ENCODE measurements at regions not wholly inside any gene's neighbourhood (a gene's known extent, or its start where the extent isn't known, plus 50 kb on each side); places are given as distances from the start of the nearest gene placed in this dataset.

DNA sequence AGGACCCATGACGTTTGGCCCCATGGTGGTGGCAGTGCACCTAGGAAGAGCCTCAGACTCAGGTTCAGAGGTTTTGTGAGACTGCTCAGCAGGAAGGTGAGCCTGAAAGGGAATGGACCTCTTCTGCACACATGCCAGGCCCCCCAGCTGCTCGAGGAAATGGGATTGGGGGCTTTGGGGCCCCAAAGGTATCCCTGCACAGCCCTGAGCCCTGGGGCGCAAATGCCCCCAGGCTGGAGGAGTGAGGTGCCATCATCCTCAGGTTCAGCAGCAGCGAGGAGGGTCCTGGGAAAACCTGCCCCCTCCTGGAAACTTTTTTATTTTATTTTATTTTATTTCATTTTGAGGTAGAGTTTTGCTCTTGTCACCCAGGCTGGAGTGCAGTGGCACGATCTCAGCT is 171.8 kb upstream of the MVB12B start:
- DNase-seq, result no peak

DNA sequence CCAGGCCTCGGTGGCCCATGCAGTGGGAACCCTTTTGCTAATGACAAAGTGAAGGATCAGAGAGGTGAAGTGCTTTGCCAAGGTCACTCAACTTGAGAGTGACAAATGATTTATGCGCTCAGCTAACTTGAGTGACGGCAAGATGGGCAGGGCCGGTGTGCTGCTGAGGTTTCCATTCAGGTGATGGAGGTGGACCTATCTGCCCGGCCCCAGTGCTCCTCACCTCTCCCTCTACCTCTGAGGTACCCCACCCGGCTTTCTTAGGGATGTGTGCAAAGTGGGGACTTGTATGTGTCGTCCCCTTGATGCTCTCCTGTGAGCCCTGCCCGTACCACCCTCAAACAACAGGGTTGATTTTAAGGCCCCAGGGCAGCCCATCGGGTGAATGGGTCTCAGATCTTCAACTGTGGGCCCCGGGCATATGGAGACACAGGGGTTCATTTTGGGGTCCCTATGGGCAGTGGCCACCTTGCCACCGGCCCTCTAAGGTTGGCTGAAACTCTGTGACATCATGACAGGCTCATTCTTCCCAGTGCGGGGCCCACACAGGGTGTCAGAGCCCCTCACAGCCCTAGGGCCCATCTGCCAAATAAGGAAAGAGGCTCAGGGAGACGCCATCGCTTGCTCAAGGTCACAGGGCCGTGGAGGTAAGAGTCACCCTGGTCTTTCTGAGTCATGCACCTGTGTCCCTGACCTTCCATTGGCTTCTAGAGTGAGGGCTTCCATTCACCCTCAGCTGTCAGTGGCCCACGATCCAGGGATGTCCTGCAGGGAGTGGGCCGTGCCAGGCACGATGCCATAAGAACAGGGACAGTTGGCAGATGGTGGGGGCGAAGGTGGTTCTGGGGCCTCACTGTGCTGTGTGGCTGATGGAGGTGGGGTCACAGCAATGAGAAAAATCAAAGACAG is 170.6 kb upstream of the MVB12B start:
- no peak for DNase-seq

DNA sequence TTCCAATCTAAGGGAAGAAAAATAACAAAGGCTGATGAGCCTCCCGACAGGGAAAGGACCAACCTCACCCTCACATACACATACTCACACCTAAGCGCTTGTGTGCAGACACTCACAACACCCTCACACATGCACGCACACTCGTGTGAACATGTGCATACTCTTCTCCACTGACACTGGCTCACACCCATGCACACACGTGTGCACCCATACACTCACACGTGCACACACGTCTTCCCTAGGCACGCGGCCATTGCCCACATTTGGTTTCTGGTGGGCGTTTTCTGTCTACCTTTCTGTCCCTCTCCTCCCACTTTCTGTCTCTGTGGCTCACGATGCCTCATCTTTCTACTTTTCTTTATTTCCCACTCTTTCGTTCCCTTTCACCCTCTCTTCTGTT is 169.7 kb upstream of the MVB12B start:
- DNase-seq, result no peak

DNA sequence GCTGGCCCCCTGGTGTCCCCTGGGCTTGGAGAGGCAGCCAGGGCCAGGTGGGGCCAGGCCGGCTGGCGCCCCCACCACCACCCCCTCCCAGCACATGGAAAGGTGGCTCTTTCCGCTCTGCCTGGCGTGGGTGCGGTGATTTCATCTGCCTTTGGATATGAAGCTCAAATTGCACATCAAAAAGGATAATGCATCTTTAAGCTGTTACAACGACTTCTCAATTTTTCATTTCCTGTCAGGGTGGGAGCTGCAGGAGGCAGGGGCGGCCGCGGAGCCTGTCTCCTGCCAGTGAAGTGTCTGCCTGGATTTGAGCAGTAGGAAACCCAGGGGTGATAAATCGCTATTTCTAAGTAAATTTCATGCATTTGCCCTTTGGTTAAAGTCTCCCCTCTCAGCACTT is 169.2 kb upstream of the MVB12B start:
- DNase-seq, result no peak

DNA sequence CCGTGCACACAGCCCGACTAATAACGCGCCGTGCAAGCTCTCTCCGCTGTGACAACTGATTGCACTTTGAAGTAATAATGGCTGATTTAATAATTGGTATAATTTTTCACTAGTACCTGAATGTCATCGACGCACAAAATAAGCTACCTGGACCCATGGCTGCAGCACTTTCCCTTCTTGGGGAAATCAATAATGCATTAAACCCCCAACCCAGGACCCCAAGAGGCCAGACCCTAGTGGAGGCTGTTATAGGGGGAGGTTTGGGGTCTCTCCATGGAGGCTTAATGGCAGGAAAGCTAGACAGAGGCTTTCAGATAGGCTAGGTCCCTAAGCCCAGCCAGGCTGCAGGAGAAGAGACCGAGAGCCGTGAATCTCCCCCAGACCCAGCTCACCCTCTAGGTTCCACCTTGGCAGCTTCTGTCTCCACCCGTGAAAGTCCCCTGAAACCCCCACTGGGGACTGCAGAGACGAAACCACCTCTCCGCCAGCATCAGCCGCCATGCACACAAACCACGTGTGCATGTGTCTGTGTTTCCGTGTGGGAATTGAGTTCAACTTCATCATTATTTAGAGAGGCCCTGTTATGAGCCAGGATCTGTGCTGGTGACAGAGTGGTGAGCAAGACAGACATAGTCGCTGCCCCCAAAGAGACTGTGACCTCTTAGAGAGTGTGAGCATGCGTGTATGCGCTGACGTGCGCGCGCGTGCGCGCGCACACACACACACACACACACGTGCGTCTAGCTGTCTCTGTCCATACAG is 168.6 kb upstream of the MVB12B start:
- no peak for DNase-seq

DNA sequence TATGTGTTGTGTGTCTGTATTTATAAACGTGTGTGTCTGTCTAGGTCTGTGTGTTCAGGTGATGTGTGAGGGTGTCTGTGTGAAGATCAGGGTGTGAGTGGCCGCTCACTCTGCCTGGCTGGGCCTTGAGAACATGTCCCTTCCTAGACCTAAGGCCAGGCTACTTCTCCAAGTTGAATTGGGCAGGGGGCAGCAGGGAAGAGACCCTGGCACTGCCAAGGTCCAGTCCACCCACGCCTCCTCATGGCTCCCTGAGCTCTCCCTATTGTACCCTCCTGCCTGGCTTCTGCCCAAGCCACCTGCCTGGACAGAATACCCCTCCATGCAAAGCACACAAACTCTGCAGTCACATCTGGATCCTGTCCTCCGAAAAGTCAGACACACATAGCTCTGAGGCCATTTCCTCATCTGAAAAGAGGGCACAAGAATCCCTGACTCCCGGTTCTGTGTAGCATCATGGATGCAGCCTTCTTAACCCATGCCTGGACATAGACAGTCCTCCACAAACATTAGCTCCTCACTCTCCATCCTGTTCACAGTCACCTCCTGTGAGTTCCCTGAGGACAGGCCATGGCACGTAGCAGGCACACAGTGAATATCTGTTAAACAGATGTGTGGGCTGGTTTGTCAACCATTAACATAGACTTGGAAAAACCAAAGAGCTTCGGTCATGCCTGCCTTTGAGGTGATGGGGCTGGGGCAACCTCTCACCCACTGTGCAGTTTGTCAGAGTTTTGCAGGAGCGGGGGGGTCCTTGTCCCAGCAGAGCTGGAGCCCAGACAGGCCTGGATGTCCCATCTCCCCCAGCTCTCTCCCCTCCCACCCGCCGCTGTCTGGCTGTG is 167.8 kb upstream of the MVB12B start:
- no peak for DNase-seq

DNA sequence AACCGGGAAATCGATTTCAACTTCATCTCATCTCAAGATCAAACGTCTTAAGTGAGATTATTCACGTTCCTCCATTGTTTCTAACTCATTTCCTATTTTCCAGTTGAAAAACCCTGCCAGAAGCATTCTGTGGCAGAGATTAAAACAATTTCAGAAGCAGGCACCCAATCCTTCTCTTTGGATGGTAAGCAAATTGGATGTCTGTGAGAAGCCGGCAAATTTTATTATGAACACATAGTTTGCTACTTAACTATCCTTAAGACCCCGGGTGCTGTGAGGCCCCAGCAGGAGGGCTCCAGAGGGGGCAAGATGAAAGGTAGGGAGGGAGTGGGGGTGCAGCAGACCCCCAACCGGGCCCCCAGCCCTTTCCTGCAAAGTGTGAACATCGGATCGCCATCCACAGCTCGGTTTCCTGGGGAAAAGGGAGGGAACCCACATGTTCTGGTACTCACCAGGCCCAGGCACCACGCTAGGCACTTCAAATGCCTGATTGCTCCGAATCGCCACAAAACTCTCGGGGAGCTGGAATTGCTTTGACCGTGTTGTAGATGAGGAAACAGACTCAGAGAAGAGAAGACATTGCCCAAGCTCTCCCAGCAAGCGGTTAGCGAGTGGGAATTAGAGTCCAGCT is 167.1 kb upstream of the MVB12B start:
- no peak for DNase-seq

DNA sequence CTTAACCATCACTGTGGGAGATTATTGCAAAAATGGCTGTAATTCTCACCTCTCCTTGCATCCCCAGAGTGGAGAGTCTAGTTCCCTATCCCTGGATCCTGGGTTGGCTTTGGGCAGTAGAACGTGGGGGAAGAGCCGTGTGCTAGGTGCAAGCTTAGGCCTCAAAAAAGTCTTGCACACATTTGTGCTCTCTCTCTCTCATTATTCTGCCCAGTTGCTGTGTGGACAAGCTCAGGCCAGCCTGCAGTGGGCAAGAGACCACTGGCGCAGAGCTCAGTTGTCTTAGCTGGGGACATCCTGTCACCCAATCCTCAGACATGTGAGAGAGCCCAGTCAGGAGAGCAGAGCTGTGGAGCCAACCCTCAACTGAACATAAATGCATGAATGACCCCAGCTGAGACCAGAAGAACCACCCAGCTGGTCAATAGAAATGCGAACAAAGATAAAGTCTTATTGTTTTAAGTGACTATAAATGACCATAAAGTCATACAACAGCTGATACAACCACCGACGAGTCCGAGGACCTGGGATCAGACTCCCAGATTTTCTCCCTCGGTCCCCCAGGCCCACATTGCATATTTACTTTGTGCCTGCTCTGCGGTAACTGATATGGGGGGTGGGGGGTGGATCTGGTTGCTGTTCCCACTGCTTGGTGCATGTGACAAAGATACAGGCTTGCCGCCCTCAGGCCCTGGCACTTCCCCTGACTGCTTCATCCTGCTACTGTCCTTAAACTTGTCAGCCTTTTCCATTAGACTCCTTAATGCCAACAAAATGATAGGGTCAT is 166.4 kb upstream of the MVB12B start:
- DNase-seq, result no peak

DNA sequence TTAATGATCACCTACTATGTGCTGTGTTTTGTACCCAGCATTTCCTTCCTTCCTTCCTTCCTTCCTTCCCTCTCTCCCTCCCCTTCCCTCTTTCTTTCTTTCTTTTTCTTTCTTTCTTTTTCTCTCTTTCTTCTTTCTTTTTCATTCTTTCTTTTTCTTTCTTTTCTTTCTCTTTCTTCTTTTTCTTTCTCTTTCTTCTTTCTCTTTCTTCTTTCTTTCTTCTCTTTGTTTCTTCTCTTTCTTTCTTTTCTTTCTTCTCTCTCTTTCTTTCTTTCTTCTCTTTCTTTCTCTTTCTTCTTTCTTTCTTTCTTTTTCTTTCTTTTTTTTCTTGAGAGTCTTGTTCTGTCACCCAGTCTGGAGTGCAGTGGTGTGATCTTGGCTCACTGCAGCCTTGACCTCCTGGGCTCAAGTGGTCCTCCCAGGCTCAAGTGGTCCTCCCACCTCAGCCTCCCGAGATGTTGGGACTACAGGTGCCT is 165.7 kb upstream of the MVB12B start:
- no peak for DNase-seq

DNA sequence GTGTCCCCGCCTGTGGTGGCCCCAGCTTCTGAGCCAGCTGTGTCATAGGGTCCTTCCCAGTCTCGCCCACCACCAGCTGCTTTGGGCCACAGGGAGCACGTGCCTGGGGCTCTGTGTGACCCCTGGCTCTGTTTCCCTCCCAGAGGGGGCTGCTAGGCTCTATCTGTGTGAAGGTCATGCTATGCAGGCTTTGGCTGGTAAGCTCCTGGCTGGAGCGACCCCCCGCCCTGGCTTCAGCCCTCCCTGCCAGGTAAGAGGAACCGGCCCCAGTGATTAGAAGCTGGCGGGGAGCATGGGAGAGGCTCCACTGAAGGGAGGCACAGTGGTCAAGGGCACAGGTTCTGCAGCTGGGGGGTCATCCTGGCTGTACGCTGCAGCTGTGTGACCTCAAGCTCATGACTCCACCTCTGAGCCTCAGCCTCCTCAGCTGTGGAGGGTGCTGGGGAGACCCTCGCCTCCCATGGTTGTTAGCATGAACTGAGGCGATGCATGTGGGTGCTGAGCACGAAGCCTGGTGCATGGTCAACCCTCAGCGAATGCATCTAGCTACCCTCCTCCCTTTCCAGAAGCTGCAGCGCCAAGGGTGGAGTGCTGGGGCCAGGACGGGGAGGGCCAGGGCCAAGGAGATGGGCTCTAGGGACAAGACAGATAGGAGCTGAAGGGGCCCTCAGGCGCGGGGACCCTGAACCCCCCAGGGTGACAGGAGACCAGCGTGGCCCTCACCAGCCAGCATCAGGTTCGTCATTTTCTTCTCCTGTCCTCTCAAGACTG is 163.8 kb upstream of the MVB12B start:
- DNase-seq, result no peak

DNA sequence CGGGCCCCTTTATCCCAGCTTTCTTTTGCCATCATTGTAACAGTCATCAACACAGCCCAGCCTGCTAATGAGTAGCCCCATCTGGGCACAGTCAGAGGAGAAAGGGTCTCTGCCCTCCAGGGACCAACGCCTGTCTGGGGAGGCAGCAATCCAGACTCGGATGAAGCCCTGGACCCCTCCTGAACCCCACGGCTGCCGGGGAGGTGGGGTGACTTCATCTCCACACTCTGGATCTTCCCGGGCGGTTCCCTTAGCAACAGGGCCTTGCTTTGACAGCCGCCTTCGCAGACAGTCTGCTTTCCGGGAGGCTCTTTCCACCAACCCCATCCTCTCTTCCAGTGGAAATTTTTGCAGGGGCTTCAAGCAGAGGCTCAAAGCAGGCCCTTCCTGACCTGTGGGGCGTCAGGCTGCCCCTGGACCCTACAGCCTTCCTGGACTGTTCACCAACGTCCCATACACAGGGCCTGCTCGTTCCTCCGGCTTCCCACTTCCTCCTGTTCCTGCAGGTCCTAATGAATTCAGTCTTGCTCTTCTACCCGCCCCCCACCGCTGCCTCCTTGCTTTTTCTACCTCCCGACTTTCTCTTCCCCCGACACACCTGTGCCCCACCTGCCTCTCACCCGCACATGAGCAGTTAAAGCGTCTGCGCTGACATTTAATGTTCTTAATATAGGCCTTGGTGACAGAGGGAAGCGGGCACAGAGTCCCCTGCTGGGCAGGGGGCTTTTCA is 161.7 kb upstream of the MVB12B start:
- no peak for DNase-seq

DNA sequence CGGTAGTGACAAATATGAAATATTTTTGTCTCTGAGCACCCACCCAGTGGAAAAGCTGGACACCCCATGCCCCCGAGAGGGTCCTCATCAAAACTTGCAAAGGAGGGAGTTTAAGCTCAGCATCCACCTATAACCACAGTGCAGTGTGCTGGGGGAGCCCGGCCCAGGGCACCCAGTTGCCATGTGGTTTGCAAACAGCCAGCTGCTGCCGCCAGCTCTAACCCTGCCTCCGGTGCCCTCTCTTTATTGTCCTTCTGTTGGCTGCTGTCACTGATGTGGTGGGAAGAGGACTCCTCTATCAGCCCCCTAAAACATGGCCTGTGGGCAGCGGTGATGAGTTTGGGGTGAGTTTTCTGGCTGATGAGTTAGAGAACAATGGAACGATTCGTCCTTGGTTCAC is 160.9 kb upstream of the MVB12B start:
- DNase-seq, result no peak

DNA sequence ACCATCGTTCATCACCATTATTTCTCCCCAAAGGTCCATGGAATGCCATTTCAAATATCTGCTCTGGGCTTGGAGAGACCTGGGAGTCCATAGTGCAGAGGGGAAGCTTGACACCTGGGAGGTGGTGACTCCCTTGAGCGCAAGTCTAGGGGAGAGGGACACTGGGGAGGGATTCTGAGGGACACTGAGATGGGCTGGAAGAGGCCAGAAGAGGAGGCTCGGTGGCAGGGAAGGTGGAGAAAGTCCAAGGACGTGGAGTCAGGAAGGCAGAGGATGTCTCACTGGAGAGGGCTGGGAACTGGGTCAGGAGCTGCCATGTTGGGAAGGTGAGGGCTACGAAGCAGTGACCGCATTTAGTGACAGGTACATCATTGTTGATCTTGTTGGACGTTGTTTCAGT is 160.3 kb upstream of the MVB12B start:
- DNase-seq, result no peak

DNA sequence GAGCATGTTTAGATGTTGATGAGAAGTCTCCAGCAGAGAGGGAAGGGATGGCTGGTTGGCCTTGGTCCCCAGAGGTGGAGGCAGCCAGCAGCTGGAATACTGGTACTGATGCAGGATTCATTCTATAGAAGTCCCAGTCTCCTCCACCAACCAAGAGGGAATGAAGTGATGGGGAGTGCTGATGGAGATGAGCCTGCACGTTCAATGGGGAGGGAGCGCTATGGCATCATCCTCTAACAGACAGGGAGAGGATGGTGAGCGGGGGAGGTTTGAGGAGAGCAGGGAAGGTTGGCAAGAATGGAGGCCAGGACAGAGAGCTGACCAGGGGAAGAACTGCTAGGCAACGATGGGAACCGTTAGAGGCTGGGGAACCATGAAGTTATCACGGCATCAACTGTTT is 159.8 kb upstream of the MVB12B start:
- no peak for DNase-seq

DNA sequence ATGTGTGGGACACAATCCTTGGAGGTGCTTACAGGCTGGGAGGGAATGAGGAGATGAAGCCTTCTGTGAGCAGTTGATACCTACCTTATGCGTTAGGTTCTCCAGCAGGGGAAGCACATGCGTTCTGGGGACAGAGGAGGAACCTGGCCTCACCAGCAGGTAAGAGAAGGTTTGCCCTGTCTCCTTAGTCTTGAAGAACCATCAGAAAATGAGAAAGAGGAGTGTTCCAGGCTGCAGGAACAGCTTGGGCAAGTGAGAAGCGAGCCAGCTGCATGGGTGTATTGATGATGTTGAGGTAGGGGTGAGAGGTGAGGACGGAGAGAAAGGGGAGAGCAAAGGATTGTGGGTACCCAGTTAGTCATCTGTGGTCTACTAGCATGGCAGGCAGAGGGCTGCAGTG is 156.9 kb upstream of the MVB12B start:
- DNase-seq, result no peak

DNA sequence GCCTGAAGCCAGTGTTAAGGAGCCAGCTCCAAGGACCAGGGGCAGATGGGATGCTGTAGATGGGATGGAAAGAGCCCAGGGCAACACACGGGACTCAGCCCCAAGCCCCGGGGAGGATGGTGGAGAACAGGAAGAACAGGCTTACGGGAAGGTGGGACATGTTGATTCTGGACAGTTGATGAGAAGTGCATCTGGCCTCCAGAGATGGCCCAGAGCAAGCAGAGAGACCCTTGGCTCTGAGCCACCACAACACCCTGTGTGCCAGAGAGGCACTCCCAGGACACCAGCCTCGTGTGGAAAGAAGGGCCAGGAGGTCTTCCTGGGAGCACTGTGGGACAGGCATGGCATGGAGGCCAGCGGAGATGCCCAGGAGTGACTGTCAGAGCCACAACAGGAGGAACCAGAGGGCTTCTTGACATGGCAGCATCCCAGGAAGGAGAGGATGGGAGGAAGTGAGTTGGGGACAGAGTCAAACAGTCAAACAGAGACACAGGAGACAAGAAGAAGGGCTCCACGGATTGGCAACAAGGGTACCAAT is 156.3 kb upstream of the MVB12B start:
- DNase-seq, result no peak

DNA sequence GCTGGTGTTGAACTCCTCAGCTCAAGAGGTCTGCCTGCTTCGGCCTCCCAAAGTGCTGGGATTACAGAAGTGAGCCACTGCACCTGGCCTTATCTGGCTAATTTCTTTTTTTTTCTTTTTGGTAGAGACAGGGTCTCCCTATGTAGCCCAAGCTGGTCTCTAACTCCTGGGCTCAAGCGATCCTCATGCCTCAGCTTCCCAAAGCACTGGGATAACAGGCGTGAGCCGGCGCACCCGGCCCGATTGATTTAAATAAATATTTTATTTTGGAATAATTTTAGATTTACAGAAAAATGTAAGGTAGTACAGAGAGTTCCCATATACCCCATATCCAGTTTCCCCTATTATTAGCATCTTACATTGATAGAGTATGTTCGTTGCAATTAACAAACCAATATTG is 155.0 kb upstream of the MVB12B start:
- no peak for DNase-seq

DNA sequence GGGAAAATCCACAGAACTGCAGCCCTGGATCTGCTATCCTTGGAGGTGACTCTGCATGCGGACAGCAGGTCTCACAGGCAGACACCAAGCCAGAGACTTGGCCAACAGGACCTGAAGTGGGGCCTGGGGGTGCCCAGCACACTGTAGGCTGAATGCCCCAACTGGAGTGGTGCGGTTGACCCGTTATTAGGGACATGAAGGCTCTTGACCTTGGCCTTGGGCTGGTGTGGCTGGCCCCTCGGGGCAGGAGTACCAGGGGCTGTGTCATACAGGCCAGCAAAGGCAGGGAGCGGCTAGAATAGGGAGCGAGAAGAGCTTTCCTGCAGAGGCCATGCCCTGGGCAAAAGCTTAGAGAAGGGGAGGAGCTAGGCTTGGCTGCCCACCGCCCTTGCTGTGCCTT is 153.2 kb upstream of the MVB12B start:
- DNase-seq, result no peak

DNA sequence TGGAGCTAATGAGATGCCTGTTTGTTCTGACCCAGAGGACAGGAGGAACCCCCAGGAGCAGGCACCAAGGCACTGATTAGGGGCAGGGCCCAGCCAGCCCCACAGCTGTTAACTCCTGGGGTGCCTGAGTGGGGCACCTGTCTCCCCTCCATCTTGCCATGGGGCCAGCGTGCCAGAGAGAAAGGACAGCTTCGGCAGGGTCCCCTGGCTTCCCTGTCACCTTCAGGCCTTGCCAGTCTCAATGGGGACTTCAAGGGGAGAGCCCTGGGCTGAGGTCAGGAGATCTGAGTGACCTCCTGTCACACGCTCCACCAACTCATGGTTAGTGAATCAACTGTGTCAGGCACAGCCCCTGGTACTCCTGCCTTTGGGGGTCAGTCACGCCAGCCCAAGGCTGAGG is 152.7 kb upstream of the MVB12B start:
- no peak for DNase-seq

DNA sequence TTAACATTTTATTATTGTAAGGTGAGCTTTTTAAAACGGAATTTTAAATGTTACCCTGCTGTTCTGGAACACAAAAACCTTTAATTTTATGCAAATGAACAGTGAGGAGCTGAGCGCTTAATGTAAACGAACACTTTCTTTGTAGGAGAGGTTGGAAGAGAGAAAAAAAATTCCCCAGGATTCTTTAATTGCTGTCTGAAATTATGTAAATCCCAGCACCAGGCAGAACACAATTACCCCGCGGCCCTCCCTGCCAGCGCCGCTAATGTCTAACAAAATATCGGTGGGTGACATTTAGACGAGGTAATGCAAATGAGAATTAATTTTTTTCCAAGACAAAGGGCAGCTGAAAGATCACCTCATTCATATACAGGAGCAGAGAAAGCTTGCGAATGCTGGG is 143.4 kb upstream of the MVB12B start:
- no peak for DNase-seq
